ENCODE measurements at regions not wholly inside any gene's neighbourhood (a gene's known extent, or its start where the extent isn't known, plus 50 kb on each side); places are given as distances from the start of the nearest gene placed in this dataset.

- peak; percentile 55 to 63 for DNase-seq
Observed at GRCh38 chr4:26257850-26258249, 63.0 kb upstream of the RBPJ start.

GRCh38 chr4:26260571-26260970, 60.2 kb upstream of the RBPJ start:
- DNase-seq: no peak

GRCh38 chr4:26261405-26261804, 59.4 kb upstream of the RBPJ start:
- peak; percentile 59 to 61 for DNase-seq

- DNase-seq: no peak
Observed at GRCh38 chr4:26263165-26263564, 57.6 kb upstream of the RBPJ start.

GRCh38 chr4:26264109-26264508, 56.7 kb upstream of the RBPJ start:
- DNase-seq: no peak

GRCh38 chr4:26267087-26267486, 53.7 kb upstream of the RBPJ start:
- no peak for DNase-seq

- peak in 1 of 2 donors; percentile 30 for DNase-seq
Observed at GRCh38 chr4:26268246-26268645, 52.6 kb upstream of the RBPJ start.

- DNase-seq: no peak
Observed at GRCh38 chr4:26269038-26269437, 51.8 kb upstream of the RBPJ start.
